ENCODE measurements at regions not wholly inside any gene's neighbourhood (a gene's known extent, or its start where the extent isn't known, plus 50 kb on each side); places are given as distances from the start of the nearest gene placed in this dataset.

DNA sequence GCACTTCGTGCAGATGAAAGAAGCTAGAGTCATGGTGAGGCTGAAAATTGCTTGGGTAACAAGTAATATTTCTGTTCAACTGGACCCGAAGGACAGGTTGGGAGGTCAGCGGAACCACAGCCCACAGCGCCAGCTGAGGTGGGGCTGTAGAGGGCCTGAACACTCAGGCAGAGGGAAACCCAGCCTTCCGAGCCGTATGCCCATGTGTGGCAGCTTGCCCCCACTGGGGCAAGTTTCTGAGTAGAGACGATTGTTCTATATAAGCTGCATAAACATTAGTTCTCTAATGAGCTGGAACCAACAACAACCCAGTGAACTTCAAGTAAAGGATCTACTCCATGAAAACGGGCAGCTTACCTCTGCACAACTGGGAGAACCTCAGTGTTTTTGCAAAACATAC lies 58.4 kb upstream of the TNS3 start:
- TF ChIP-seq, protein P1, sequence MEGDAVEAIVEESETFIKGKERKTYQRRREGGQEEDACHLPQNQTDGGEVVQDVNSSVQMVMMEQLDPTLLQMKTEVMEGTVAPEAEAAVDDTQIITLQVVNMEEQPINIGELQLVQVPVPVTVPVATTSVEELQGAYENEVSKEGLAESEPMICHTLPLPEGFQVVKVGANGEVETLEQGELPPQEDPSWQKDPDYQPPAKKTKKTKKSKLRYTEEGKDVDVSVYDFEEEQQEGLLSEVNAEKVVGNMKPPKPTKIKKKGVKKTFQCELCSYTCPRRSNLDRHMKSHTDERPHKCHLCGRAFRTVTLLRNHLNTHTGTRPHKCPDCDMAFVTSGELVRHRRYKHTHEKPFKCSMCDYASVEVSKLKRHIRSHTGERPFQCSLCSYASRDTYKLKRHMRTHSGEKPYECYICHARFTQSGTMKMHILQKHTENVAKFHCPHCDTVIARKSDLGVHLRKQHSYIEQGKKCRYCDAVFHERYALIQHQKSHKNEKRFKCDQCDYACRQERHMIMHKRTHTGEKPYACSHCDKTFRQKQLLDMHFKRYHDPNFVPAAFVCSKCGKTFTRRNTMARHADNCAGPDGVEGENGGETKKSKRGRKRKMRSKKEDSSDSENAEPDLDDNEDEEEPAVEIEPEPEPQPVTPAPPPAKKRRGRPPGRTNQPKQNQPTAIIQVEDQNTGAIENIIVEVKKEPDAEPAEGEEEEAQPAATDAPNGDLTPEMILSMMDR (IDR thresholded peaks at IDR 0.05): no peak
- TF ChIP-seq POLR2A (IDR thresholded peaks at IDR 0.05): no peak

Measured in lower leg skin (tissue), 3 donors.